Chondrocyte (in vitro differentiated cells): ENCODE measurements at regions not wholly inside any gene's neighbourhood (a gene's known extent, or its start where the extent isn't known, plus 50 kb on each side); places are given as distances from the start of the nearest gene placed in this dataset.

Source experiments
- DNase-seq: peaks from one replicate; pipeline ENCODE4 v3.0.0; 2021; ENCODE audit warnings: mixed read lengths, low spot score
- H3K27ac Mint-ChIP-seq: one replicate; pipeline ENCODE4 v1.8.0; 2021; ENCODE audit warnings: mild to moderate bottlenecking, moderate library complexity, mixed read lengths; ENCODE audit not compliant: unreplicated experiment
- H3K27me3 Mint-ChIP-seq: 2 replicates; pipeline ENCODE4 v1.8.0; 2021; ENCODE audit warnings: low read depth, mixed read lengths
- H3K36me3 Mint-ChIP-seq: 2 replicates; pipeline ENCODE4 v1.8.0; 2021; ENCODE audit warnings: low read depth, mixed read lengths
- H3K4me1 Mint-ChIP-seq: 2 replicates; pipeline ENCODE4 v1.8.0; 2021; ENCODE audit warnings: low read depth, mild to moderate bottlenecking, mixed read lengths
- H3K4me3 Mint-ChIP-seq: one replicate; pipeline ENCODE4 v1.8.0; 2021; ENCODE audit warnings: mild to moderate bottlenecking, moderate library complexity, mixed read lengths; ENCODE audit not compliant: unreplicated experiment
- H3K9me3 Mint-ChIP-seq: 2 replicates; pipeline ENCODE4 v1.8.0; 2021; ENCODE audit warnings: low read depth, mixed read lengths
- CTCF ChIP-seq: fragments of 200-600 bp; sonication (generic); IDR thresholded peaks from 2 replicates; pipeline ENCODE4 v1.5.0; 2021; ENCODE audit warnings: antibody characterized with exemption, mild to moderate bottlenecking, moderate library complexity

- no peak for DNase-seq
- Mint-ChIP-seq H3K4me3 (no peak overlapping the region), H3K4me1 (no peaks in the 10 kb centered on the region), H3K36me3 (no peaks in the 10 kb centered on the region), H3K27me3 (peaks cover 27% of the 10 kb centered on the region), H3K9me3 (no peaks in the 10 kb centered on the region), H3K27ac (no peak overlapping the region)
- no peak for TF ChIP-seq CTCF
These were observed 316.7 kb upstream of the IGF1R start for GRCh38 chr15:98331676-98332075.

GRCh38 chr15:98333251-98333650 is 315.1 kb upstream of the IGF1R start:
- Mint-ChIP-seq H3K27ac (no peak overlapping the region), H3K4me1 (no peaks in the 10 kb centered on the region), H3K9me3 (no peaks in the 10 kb centered on the region), H3K4me3 (no peak overlapping the region), H3K36me3 (no peaks in the 10 kb centered on the region), H3K27me3 (peaks cover 23% of the 10 kb centered on the region)
- no peak for DNase-seq
- TF ChIP-seq CTCF: no peak

- Mint-ChIP-seq H3K4me1 (no peaks in the 10 kb centered on the region), H3K4me3 (no peak overlapping the region), H3K9me3 (peaks cover 9% of the 10 kb centered on the region), H3K27ac (no peak overlapping the region), H3K27me3 (peaks cover 11% of the 10 kb centered on the region), H3K36me3 (no peaks in the 10 kb centered on the region)
- DNase-seq: no peak
- no peak for TF ChIP-seq CTCF
These were observed 305.4 kb upstream of the IGF1R start for GRCh38 chr15:98342911-98343310.

GRCh38 chr15:98344591-98344990 is 303.7 kb upstream of the IGF1R start:
- DNase-seq: no peak
- H3K4me1 Mint-ChIP-seq: no peaks in the 10 kb centered on the region
- no peaks in the 10 kb centered on the region for H3K36me3 Mint-ChIP-seq
- H3K27me3 Mint-ChIP-seq: peaks cover 13% of the 10 kb centered on the region
- no peak overlapping the region for H3K27ac Mint-ChIP-seq
- no peak for TF ChIP-seq CTCF
- peaks cover 5% of the 10 kb centered on the region for H3K9me3 Mint-ChIP-seq
- no peak overlapping the region for H3K4me3 Mint-ChIP-seq

- no peak overlapping the region for H3K4me3 Mint-ChIP-seq
- TF ChIP-seq CTCF: no peak
- no peak for DNase-seq
- no peak overlapping the region for H3K27ac Mint-ChIP-seq
- H3K4me1 Mint-ChIP-seq: no peaks in the 10 kb centered on the region
- H3K27me3 Mint-ChIP-seq: peaks cover 14% of the 10 kb centered on the region
- no peaks in the 10 kb centered on the region for H3K36me3 Mint-ChIP-seq
- H3K9me3 Mint-ChIP-seq: no peaks in the 10 kb centered on the region
These were observed 301.3 kb upstream of the IGF1R start for GRCh38 chr15:98347001-98347400.
